Vagina (tissue), 2 donors: ENCODE measurements at regions not wholly inside any gene's neighbourhood (a gene's known extent, or its start where the extent isn't known, plus 50 kb on each side); places are given as distances from the start of the nearest gene placed in this dataset.

ENCODE experiments used
- DNase-seq, 2 donors: peaks; one replicate each; pipeline ENCODE4 v3.0.0-alpha.2; 2017; ENCODE audit errors: extremely low spot score in 2 of 2
- H3K27ac ChIP-seq: fragments of 200-600 bp; sonication (generic); one replicate; pipeline ENCODE4 v1.5.1; 2019
- H3K27me3 ChIP-seq: fragments of 200-600 bp; sonication (generic); one replicate; pipeline ENCODE4 v1.5.1; 2019
- H3K36me3 ChIP-seq, 2 donors: fragments of 200-600 bp; sonication (generic); one replicate each; pipeline ENCODE4 v1.5.1; 2017 to 2019
- H3K4me1 ChIP-seq: fragments of 200-600 bp; sonication (generic); one replicate; pipeline ENCODE4 v1.5.1; 2019
- H3K4me3 ChIP-seq, 2 donors: fragments of 200-600 bp; sonication (generic); 1 replicate in 1 of 2; 2 replicates in 1 of 2; pipeline ENCODE4 v1.5.1; 2016 to 2019
- H3K9me3 ChIP-seq: fragments of 200-600 bp; sonication (generic); one replicate; pipeline ENCODE4 v1.5.1; 2019
- CTCF ChIP-seq, 3 experiments: fragments of 450-650 bp in 2 of 3; fragments of 200-600 bp in 1 of 3; sonication (generic) in 1 of 3; IDR thresholded peaks; one replicate each; pipeline ENCODE4 v1.5.1; 2017 to 2019; ENCODE audit warnings: antibody characterized with exemption in 3 of 3, mild to moderate bottlenecking in 2 of 3, moderate library complexity in 2 of 3
- POLR2A ChIP-seq, 2 donors: fragments of 450-650 bp; IDR thresholded peaks; one replicate each; pipeline ENCODE4 v1.6.1; 2017; ENCODE audit warnings: antibody characterized with exemption in 2 of 2, mild to moderate bottlenecking in 2 of 2, moderate library complexity in 2 of 2
- POLR2AphosphoS5 ChIP-seq, 2 donors: sonication (generic); formaldehyde crosslinking; IDR thresholded peaks; one replicate each; pipeline ENCODE4 v1.9.0; 2017; ENCODE audit warnings: antibody characterized with exemption in 2 of 2, mild to moderate bottlenecking in 2 of 2, low read depth in 1 of 2; ENCODE audit not compliant: insufficient read depth in 1 of 2
- intact Hi-C: fragments of 100-400 bp; cut with DNase I; formaldehyde crosslinking; loops from one replicate; pipeline ENCODE4 v1.15.1; 2023

- intact Hi-C loops: no loop called here
- TF ChIP-seq CTCF (IDR thresholded peaks at IDR 0.05) (no peak), POLR2AphosphoS5 (IDR thresholded peaks at IDR 0.05; ENCODE audit: insufficient read depth in 1 of 2, low read depth in 1 of 2) (no peak), POLR2A (IDR thresholded peaks at IDR 0.05) (no peak)
Measured at GRCh38 chr6:100959280-100959679, 78.2 kb upstream of the ASCC3 start.

DNA sequence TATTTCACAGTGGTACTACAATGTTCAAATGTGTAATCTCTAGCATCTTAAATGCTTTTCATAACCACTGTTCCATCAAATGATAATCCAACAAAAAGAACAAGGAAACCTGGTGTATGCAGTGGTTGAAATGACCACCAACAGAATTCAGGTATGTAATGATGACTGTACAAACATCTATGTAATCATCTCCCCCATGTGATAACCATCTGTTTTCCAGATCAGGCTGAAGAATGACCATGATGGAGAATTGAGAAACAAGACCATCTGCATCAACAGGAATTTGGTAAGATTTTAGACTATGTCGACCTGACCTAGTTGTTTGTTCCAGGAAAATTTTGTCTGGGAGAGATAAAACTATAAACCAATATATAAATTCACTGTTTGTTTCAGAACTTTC is 81.3 kb upstream of the ASCC3 start:
- no peak overlapping the region for H3K27ac ChIP-seq
- H3K4me3 ChIP-seq: no peak overlapping the region
- H3K9me3 ChIP-seq: no peaks in the 10 kb centered on the region
- no peak for DNase-seq
- no peaks in the 10 kb centered on the region for H3K4me1 ChIP-seq
- intact Hi-C loops: no loop called here
- H3K27me3 ChIP-seq: no peaks in the 10 kb centered on the region
- no peaks in the 10 kb centered on the region for H3K36me3 ChIP-seq
- no peak for TF ChIP-seq CTCF (IDR thresholded peaks at IDR 0.05)
- TF ChIP-seq POLR2AphosphoS5 (IDR thresholded peaks at IDR 0.05; ENCODE audit: insufficient read depth in 1 of 2, low read depth in 1 of 2): no peak
- no peak for TF ChIP-seq POLR2A (IDR thresholded peaks at IDR 0.05)

More at GRCh38 chr6:100959280-100959679, 78.2 kb upstream of the ASCC3 start:
- Histone ChIP-seq H3K9me3 (no peaks in the 10 kb centered on the region), H3K27me3 (no peaks in the 10 kb centered on the region), H3K4me1 (no peaks in the 10 kb centered on the region), H3K27ac (no peak overlapping the region), H3K4me3 (no peak overlapping the region), H3K36me3 (no peaks in the 10 kb centered on the region)
- no peak for DNase-seq

- TF ChIP-seq CTCF (IDR thresholded peaks at IDR 0.05) (no peak), POLR2AphosphoS5 (IDR thresholded peaks at IDR 0.05; ENCODE audit: insufficient read depth in 1 of 2, low read depth in 1 of 2) (no peak), POLR2A (IDR thresholded peaks at IDR 0.05) (no peak)
- H3K27me3 ChIP-seq: no peaks in the 10 kb centered on the region
- H3K9me3 ChIP-seq: no peaks in the 10 kb centered on the region
- H3K4me3 ChIP-seq: no peak overlapping the region
- no peak overlapping the region for H3K27ac ChIP-seq
- no peaks in the 10 kb centered on the region for H3K36me3 ChIP-seq
- H3K4me1 ChIP-seq: no peaks in the 10 kb centered on the region
- DNase-seq: no peak
- intact Hi-C loops: no loop called here
Measured at GRCh38 chr6:100965067-100965466, 83.9 kb upstream of the ASCC3 start.

DNA sequence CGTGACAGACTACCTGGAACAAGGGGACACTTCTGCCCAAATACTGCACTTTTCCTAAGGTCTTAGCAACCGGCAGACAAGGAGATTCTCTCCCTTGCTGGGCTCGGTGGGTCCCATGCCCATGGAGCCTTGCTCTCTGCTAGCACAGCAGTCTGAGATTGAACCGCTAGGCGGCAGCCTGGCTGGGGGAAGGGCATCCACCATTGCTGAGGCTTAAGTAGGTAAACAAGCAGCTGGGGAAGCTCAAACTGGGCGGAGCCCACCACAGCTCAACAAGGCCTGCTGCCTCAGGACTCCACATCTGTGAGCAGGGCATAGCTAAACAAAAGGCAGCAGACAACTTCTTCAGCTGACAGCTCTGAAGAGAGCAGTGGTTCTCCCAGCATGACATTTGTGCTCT is 87.8 kb upstream of the ASCC3 start:
- no peaks in the 10 kb centered on the region for H3K4me1 ChIP-seq
- no peak overlapping the region for H3K4me3 ChIP-seq
- TF ChIP-seq POLR2A (IDR thresholded peaks at IDR 0.05) (no peak), POLR2AphosphoS5 (IDR thresholded peaks at IDR 0.05; ENCODE audit: insufficient read depth in 1 of 2, low read depth in 1 of 2) (no peak), CTCF (IDR thresholded peaks at IDR 0.05) (no peak)
- H3K36me3 ChIP-seq: no peaks in the 10 kb centered on the region
- no peaks in the 10 kb centered on the region for H3K9me3 ChIP-seq
- H3K27ac ChIP-seq: no peak overlapping the region
- intact Hi-C loops: no loop called here
- no peaks in the 10 kb centered on the region for H3K27me3 ChIP-seq
- DNase-seq: no peak

- H3K27ac ChIP-seq: no peak overlapping the region
- TF ChIP-seq POLR2A (IDR thresholded peaks at IDR 0.05) (no peak), CTCF (IDR thresholded peaks at IDR 0.05) (no peak), POLR2AphosphoS5 (IDR thresholded peaks at IDR 0.05; ENCODE audit: insufficient read depth in 1 of 2, low read depth in 1 of 2) (no peak)
- no peaks in the 10 kb centered on the region for H3K9me3 ChIP-seq
- no peak for DNase-seq
- H3K27me3 ChIP-seq: no peaks in the 10 kb centered on the region
- H3K4me1 ChIP-seq: no peaks in the 10 kb centered on the region
- H3K4me3 ChIP-seq: no peak overlapping the region
- no peaks in the 10 kb centered on the region for H3K36me3 ChIP-seq
- intact Hi-C loops: no loop called here
Measured at GRCh38 chr6:100979267-100979666, 98.1 kb upstream of the ASCC3 start.
